Naive thymus-derived CD4-positive, alpha-beta T cell (primary cell): ENCODE measurements at regions not wholly inside any gene's neighbourhood (a gene's known extent, or its start where the extent isn't known, plus 50 kb on each side); places are given as distances from the start of the nearest gene placed in this dataset.
"Not testable (repeated sequence)": the region's sequence is repeated elsewhere in the genome, so short reads cannot be mapped to it uniquely, and the experiment has no call there.

Experiments used
- ATAC-seq: fragments of 150-1000 bp; cut with Tn5 transposase; 2 replicates; pipeline ENCODE4 v1.10.0; 2021; ENCODE audit warnings: mild to moderate bottlenecking, moderate library complexity
- CTCF ChIA-PET: fragments of 350-600 bp; sonication (Branson Sonifier 250); formaldehyde crosslinking; loops from one replicate; lab custom pipeline; 2021; ENCODE audit warnings: antibody characterized with exemption; lab: Charles Lee
- POLR2A ChIA-PET: fragments of 350-600 bp; sonication (Branson Sonifier 250); formaldehyde crosslinking; loops from one replicate; lab custom pipeline; 2021; ENCODE audit warnings: antibody characterized with exemption, inconsistent platforms; lab: Charles Lee
- DNase-seq, 9 donors: peaks; one replicate each; pipeline versions ENCODE4 v3.0.0 to v3.0.0-alpha.2; 2020 to 2022; ENCODE audit warnings: mixed read lengths in 1 of 9
- H3K27ac ChIP-seq: one replicate; pipeline ENCODE4 v1.7.0; 2013; ENCODE audit warnings: mild to moderate bottlenecking, low read depth, low read length, moderate library complexity
- H3K27me3 ChIP-seq, 2 donors: one replicate each; pipeline ENCODE4 v1.7.0; 2013; ENCODE audit warnings: low read length in 2 of 2, mild to moderate bottlenecking in 2 of 2, moderate library complexity in 2 of 2; ENCODE audit not compliant: control insufficient read depth in 2 of 2, insufficient read depth in 2 of 2
- H3K36me3 ChIP-seq, 3 experiments: 1 replicate in 2 of 3; 2 replicates in 1 of 3; pipeline ENCODE4 v1.7.0; 2013; ENCODE audit warnings: low read length in 3 of 3, mild to moderate bottlenecking in 3 of 3, moderate library complexity in 1 of 3; ENCODE audit not compliant: insufficient read depth in 3 of 3, control insufficient read depth in 2 of 3
- H3K4me1 ChIP-seq, 2 donors: one replicate each; pipeline ENCODE4 v1.7.0; 2013; ENCODE audit warnings: low read length in 2 of 2, mild to moderate bottlenecking in 2 of 2, moderate library complexity in 1 of 2; ENCODE audit not compliant: control insufficient read depth in 2 of 2, insufficient read depth in 2 of 2
- H3K4me3 ChIP-seq: 2 replicates; pipeline ENCODE4 v1.7.0; 2013; ENCODE audit warnings: mild to moderate bottlenecking, low read length
- H3K9me3 ChIP-seq, 3 experiments: 1 replicate in 2 of 3; 2 replicates in 1 of 3; pipeline ENCODE4 v1.7.0; 2013; ENCODE audit warnings: low read length in 3 of 3; ENCODE audit not compliant: control insufficient read depth in 2 of 3
- H3K27ac Mint-ChIP-seq, 9 donors: one replicate each; pipeline ENCODE4 v1.8.0; 2020 to 2022; ENCODE audit warnings: mixed read lengths in 9 of 9, mild to moderate bottlenecking in 8 of 9, moderate library complexity in 5 of 9, inconsistent platforms in 2 of 9
- H3K27me3 Mint-ChIP-seq, 5 donors: one replicate each; pipeline ENCODE4 v1.8.0; 2021 to 2022; ENCODE audit warnings: mixed read lengths in 5 of 5, mild to moderate bottlenecking in 1 of 5
- H3K36me3 Mint-ChIP-seq, 5 donors: one replicate each; pipeline ENCODE4 v1.8.0; 2020 to 2022; ENCODE audit warnings: mixed read lengths in 5 of 5, mild to moderate bottlenecking in 3 of 5, inconsistent platforms in 1 of 5
- H3K4me1 Mint-ChIP-seq, 7 donors: one replicate each; pipeline ENCODE4 v1.8.0; 2020 to 2022; ENCODE audit warnings: mixed read lengths in 7 of 7, mild to moderate bottlenecking in 3 of 7, inconsistent platforms in 1 of 7
- H3K4me3 Mint-ChIP-seq, 10 donors: one replicate each; pipeline ENCODE4 v1.8.0; 2020 to 2022; ENCODE audit warnings: mild to moderate bottlenecking in 10 of 10, mixed read lengths in 10 of 10, moderate library complexity in 6 of 10, inconsistent platforms in 2 of 10
- H3K9me3 Mint-ChIP-seq, 11 donors: one replicate each; pipeline ENCODE4 v1.8.0; 2020 to 2022; ENCODE audit warnings: mixed read lengths in 11 of 11, mild to moderate bottlenecking in 4 of 11, inconsistent platforms in 1 of 11, moderate library complexity in 1 of 11
- intact Hi-C, 2 donors: fragments of 100-400 bp; cut with micrococcal nuclease; formaldehyde crosslinking; loops; one replicate each; pipeline ENCODE4 v1.15.1; 2023

- H3K4me3 ChIP-seq, ATAC-seq, H3K4me1 ChIP-seq, H3K27ac Mint-ChIP-seq, H3K4me1 Mint-ChIP-seq, H3K4me3 Mint-ChIP-seq, DNase-seq, H3K36me3 ChIP-seq, H3K9me3 ChIP-seq, POLR2A ChIA-PET, H3K27me3 ChIP-seq, H3K27ac ChIP-seq, CTCF ChIA-PET, intact Hi-C loops, H3K36me3 Mint-ChIP-seq, H3K27me3 Mint-ChIP-seq: not testable (repeated sequence)
- H3K9me3 Mint-ChIP-seq, result peaks cover 0 to 14% (median 4%) of the 10 kb centered on the region in 11 donors
Measured at GRCh38 chrY:11107127-11107918, 1579.6 kb downstream of the TSPY10 start.

- H3K4me3 Mint-ChIP-seq, POLR2A ChIA-PET, H3K27me3 ChIP-seq, H3K4me1 ChIP-seq, H3K9me3 ChIP-seq, H3K27me3 Mint-ChIP-seq, H3K9me3 Mint-ChIP-seq, H3K27ac Mint-ChIP-seq, H3K4me3 ChIP-seq, intact Hi-C loops, H3K27ac ChIP-seq, H3K36me3 Mint-ChIP-seq, H3K36me3 ChIP-seq, H3K4me1 Mint-ChIP-seq, ATAC-seq, DNase-seq: not testable (repeated sequence)
- CTCF ChIA-PET, result interaction anchor here (0.6 kb wide), 1 partner anchor 85 kb away, joined by 3 read pairs; no protein-coding TSS in a partner anchor
Measured at GRCh38 chrY:11151724-11152123, 1549.3 kb upstream of the USP9Y start.

- H3K9me3 ChIP-seq, H3K4me3 Mint-ChIP-seq, DNase-seq, intact Hi-C loops, H3K36me3 Mint-ChIP-seq, H3K4me1 Mint-ChIP-seq, H3K9me3 Mint-ChIP-seq, H3K27ac ChIP-seq, H3K4me1 ChIP-seq, H3K36me3 ChIP-seq, CTCF ChIA-PET, H3K27me3 Mint-ChIP-seq, ATAC-seq, POLR2A ChIA-PET, H3K27me3 ChIP-seq, H3K4me3 ChIP-seq, H3K27ac Mint-ChIP-seq: not testable (repeated sequence)
Measured at GRCh38 chrY:11156100-11156499, 1544.9 kb upstream of the USP9Y start.

GRCh38 chrY:11156846-11157245 lies 1544.2 kb upstream of the USP9Y start:
- H3K27me3 ChIP-seq, H3K9me3 ChIP-seq, H3K27ac Mint-ChIP-seq, intact Hi-C loops, DNase-seq, POLR2A ChIA-PET, ATAC-seq, H3K27ac ChIP-seq, H3K4me1 Mint-ChIP-seq, H3K4me3 Mint-ChIP-seq, CTCF ChIA-PET, H3K4me1 ChIP-seq, H3K9me3 Mint-ChIP-seq, H3K4me3 ChIP-seq, H3K27me3 Mint-ChIP-seq, H3K36me3 ChIP-seq, H3K36me3 Mint-ChIP-seq: not testable (repeated sequence)

- H3K36me3 Mint-ChIP-seq, H3K27me3 Mint-ChIP-seq, H3K4me1 Mint-ChIP-seq: not testable (repeated sequence)
Measured at GRCh38 chrY:11177033-11177432, 1524.0 kb upstream of the USP9Y start.

GRCh38 chrY:11201133-11201532 lies 1499.9 kb upstream of the USP9Y start:
- H3K4me3 ChIP-seq, H3K4me1 Mint-ChIP-seq, H3K27me3 Mint-ChIP-seq, H3K36me3 Mint-ChIP-seq, H3K27ac Mint-ChIP-seq, H3K4me1 ChIP-seq, H3K9me3 ChIP-seq, H3K27me3 ChIP-seq, H3K4me3 Mint-ChIP-seq, ATAC-seq, intact Hi-C loops, H3K27ac ChIP-seq, H3K36me3 ChIP-seq, POLR2A ChIA-PET, DNase-seq, H3K9me3 Mint-ChIP-seq, CTCF ChIA-PET: not testable (repeated sequence)

More at GRCh38 chrY:11177033-11177432, 1524.0 kb upstream of the USP9Y start:
- POLR2A ChIA-PET, H3K9me3 ChIP-seq, H3K4me3 ChIP-seq, H3K4me3 Mint-ChIP-seq, H3K27ac ChIP-seq, H3K27me3 ChIP-seq, H3K27ac Mint-ChIP-seq, H3K4me1 ChIP-seq, DNase-seq, CTCF ChIA-PET, intact Hi-C loops, ATAC-seq, H3K9me3 Mint-ChIP-seq, H3K36me3 ChIP-seq: not testable (repeated sequence)

- POLR2A ChIA-PET, H3K36me3 Mint-ChIP-seq, H3K27ac ChIP-seq, H3K4me3 ChIP-seq, H3K36me3 ChIP-seq, H3K27me3 ChIP-seq, intact Hi-C loops, DNase-seq, H3K4me1 Mint-ChIP-seq, H3K27me3 Mint-ChIP-seq, H3K4me1 ChIP-seq, H3K9me3 Mint-ChIP-seq, ATAC-seq, H3K9me3 ChIP-seq: not testable (repeated sequence)
- CTCF ChIA-PET, result interaction anchor here (0.7 kb wide), 1 partner anchor 21 kb away, joined by 3 read pairs; no protein-coding TSS in a partner anchor
- Mint-ChIP-seq H3K4me3 (peak overlapping the region in 2 of 10 donors; percentile 44 to 80), H3K27ac (peak overlapping the region in 1 of 9 donors; percentile 43)
Measured at GRCh38 chrY:11214851-11215250, 1486.2 kb upstream of the USP9Y start.
